ENCODE measurements at regions not wholly inside any gene's neighbourhood (a gene's known extent, or its start where the extent isn't known, plus 50 kb on each side); places are given as distances from the start of the nearest gene placed in this dataset.

DNA sequence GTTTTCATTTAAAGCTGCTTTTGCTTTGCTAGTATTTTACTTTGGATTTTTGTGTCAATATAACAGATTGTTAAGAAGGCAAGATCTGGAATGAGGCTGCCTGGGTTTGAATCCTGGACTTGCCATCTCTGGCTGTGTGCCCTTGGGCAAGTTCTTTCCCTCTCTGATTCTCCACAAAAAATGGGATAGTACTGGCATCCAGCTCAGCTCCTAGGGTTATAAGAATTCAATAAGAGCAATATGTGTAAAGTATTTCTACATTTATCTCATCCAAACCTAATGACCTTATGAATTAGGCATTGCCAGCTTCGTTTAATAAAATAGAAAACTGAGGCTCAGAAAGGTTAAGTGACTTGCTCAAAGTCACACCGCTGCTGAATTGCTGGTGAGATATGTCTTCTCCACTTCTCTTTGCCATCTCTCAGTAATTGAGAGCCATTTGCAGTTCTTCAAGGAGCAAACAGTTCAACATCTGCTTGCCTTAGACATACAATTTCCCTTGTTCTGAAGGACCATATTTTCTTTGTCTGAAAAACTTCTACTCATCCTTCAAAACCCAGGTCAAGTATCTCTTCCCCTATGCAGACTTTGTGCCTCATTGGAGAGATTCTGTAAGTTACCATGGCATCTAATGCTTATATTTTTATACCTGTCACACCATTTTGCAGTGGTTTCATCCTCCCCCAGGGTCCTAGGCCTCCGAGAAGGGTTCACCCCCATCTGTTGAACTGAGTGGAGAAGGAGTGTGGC lies 80.8 kb upstream of the TLE3 start:
- no peak for TF ChIP-seq KDM1A (IDR thresholded peaks at IDR 0.05)
- no peak for TF ChIP-seq NRF1 (conservative IDR thresholded peaks at IDR 0.05 in 1 of 2, IDR thresholded peaks at IDR 0.05 in 1 of 2)
- TF ChIP-seq ZNF274 (IDR thresholded peaks at IDR 0.05; ENCODE audit: borderline replicate concordance, low read depth, low read length), result no peak
- TF ChIP-seq E2F5 (CRISPR knock-in tag; IDR thresholded peaks at IDR 0.05), result no peak
- TF ChIP-seq ID3 (CRISPR knock-in tag; IDR thresholded peaks at IDR 0.05), result no peak
- TF ChIP-seq ID3 (tag; IDR thresholded peaks at IDR 0.05), result no peak
- TF ChIP-seq, protein P1, sequence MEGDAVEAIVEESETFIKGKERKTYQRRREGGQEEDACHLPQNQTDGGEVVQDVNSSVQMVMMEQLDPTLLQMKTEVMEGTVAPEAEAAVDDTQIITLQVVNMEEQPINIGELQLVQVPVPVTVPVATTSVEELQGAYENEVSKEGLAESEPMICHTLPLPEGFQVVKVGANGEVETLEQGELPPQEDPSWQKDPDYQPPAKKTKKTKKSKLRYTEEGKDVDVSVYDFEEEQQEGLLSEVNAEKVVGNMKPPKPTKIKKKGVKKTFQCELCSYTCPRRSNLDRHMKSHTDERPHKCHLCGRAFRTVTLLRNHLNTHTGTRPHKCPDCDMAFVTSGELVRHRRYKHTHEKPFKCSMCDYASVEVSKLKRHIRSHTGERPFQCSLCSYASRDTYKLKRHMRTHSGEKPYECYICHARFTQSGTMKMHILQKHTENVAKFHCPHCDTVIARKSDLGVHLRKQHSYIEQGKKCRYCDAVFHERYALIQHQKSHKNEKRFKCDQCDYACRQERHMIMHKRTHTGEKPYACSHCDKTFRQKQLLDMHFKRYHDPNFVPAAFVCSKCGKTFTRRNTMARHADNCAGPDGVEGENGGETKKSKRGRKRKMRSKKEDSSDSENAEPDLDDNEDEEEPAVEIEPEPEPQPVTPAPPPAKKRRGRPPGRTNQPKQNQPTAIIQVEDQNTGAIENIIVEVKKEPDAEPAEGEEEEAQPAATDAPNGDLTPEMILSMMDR (IDR thresholded peaks at IDR 0.05 in 2 of 3, conservative IDR thresholded peaks at IDR 0.05 in 1 of 3; ENCODE audit: insufficient read depth in 2 of 3, low read depth in 1 of 3, low read length in 3 of 3), result no peak
